Heart left ventricle (tissue), 13 donors: ENCODE measurements at regions not wholly inside any gene's neighbourhood (a gene's known extent, or its start where the extent isn't known, plus 50 kb on each side); places are given as distances from the start of the nearest gene placed in this dataset.

ENCODE experiments used
- POLR2A ChIP-seq, 2 donors: fragments of 450-650 bp; IDR thresholded peaks; one replicate each; pipeline ENCODE4 v1.6.1; 2017; ENCODE audit warnings: antibody characterized with exemption in 2 of 2, mild to moderate bottlenecking in 2 of 2, moderate library complexity in 2 of 2
- TF ChIP-seq, protein P1 (sequence below), 12 donors: fragments of 200-600 bp; sonication (generic) in 4 of 12; IDR thresholded peaks; one replicate each; pipeline versions ENCODE4 v1.5.0 to v1.8.0; 2018 to 2022; ENCODE audit warnings: antibody characterized with exemption in 12 of 12, mild to moderate bottlenecking in 5 of 12
- donor health status: ischemic (EF 13 %, LVEDD 7.1; RV severe dilation, severe dysfunction).
- donor health status: DM: no; HTN: yes; CAD: no.
- donor health status: DM: no; HTN: no; CAD: no.
- donor health status: ischemic (EF 25% LVEDD 6.9; RV normal size, moderate dysfunction).
- donor health status: ischemic (EF 25% LVEDD 5.7; RV mildly dilated, moderate dysfunction).
- donor health status: ischemic (EF 35%, LVEDD 5.7; RV mildly dilated, moderate dysfunction).
- donor health status: nonischemic (EF 11% LVEDD 7.7; RV severe dilation, severe dysfunction).
- donor health status: DM: yes; HTN: yes; CAD: no.
- donor health status: PGD.
- donor health status: ischemic (EF 29% LVEDD 5.4; RV normal size, mild dysfunction).
- donor health status: nonischemic (EF 23%, LVEDD 6.1; RV moderate dilation, normal function).

DNA sequence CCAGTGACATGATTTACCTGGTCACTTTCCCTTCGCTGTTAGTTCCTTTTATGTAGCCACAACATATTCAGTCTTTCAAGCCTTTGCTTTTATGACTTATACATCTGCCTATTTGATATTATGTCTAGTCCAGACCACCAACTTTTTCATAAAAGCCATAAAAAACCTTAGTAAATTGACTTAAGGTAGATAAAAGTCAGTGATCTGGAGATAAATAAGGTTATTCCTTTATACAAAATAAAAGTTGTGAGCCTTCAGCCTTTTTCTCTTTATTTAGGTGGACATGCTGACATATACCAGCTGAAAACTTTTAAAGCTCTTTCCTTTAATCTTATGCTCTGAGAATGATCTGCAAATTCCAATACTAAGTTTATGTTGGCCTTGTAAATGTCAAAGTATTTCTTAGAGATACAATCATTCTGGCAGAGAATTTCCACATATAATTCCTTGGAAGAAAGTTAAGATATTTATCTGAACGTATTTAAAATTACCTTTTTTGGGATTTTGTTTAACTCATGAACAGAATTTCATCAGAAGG is 690.4 kb upstream of the CHORDC1 start:
- TF ChIP-seq, protein P1, sequence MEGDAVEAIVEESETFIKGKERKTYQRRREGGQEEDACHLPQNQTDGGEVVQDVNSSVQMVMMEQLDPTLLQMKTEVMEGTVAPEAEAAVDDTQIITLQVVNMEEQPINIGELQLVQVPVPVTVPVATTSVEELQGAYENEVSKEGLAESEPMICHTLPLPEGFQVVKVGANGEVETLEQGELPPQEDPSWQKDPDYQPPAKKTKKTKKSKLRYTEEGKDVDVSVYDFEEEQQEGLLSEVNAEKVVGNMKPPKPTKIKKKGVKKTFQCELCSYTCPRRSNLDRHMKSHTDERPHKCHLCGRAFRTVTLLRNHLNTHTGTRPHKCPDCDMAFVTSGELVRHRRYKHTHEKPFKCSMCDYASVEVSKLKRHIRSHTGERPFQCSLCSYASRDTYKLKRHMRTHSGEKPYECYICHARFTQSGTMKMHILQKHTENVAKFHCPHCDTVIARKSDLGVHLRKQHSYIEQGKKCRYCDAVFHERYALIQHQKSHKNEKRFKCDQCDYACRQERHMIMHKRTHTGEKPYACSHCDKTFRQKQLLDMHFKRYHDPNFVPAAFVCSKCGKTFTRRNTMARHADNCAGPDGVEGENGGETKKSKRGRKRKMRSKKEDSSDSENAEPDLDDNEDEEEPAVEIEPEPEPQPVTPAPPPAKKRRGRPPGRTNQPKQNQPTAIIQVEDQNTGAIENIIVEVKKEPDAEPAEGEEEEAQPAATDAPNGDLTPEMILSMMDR (IDR thresholded peaks at IDR 0.05): no peak
- TF ChIP-seq POLR2A (IDR thresholded peaks at IDR 0.05): no peak
